HFF-Myc (cell line): ENCODE measurements at regions not wholly inside any gene's neighbourhood (a gene's known extent, or its start where the extent isn't known, plus 50 kb on each side); places are given as distances from the start of the nearest gene placed in this dataset.

Source experiments
- DNase-seq: peaks from one replicate; pipeline ENCODE4 v3.0.0-alpha.2; 2011; ENCODE audit warnings: low read depth; ENCODE audit errors: extremely low read depth
- H3K4me3 ChIP-seq: replicated peaks from 2 replicates; pipeline ENCODE4 v1.5.1; 2011; ENCODE audit warnings: low read depth, mild to moderate bottlenecking, control low read depth, low read length
- CTCF ChIP-seq: IDR thresholded peaks from 2 replicates; pipeline ENCODE4 v1.5.1; 2012; ENCODE audit warnings: mild to moderate bottlenecking, low read depth, low read length, control low read depth; ENCODE audit errors: missing control alignments

- H3K4me3 ChIP-seq: no peak overlapping the region
- no peak for DNase-seq
Observed at GRCh38 chr1:195105773-195106172, 1502.5 kb downstream of the KCNT2 start.

GRCh38 chr1:195105281-195105680, 1503.0 kb downstream of the KCNT2 start:
- DNase-seq: no peak
- peak; percentile 19 for TF ChIP-seq CTCF
- no peak overlapping the region for H3K4me3 ChIP-seq

More at GRCh38 chr1:195105773-195106172, 1502.5 kb downstream of the KCNT2 start:
- no peak for TF ChIP-seq CTCF

GRCh38 chr1:195097316-195097715, 1510.9 kb downstream of the KCNT2 start:
- no peak for DNase-seq
- no peak for TF ChIP-seq CTCF
- H3K4me3 ChIP-seq: no peak overlapping the region

GRCh38 chr1:195096051-195096521, 1512.2 kb downstream of the KCNT2 start:
- no peak overlapping the region for H3K4me3 ChIP-seq
- DNase-seq: no peak
- TF ChIP-seq CTCF: no peak

GRCh38 chr1:195085196-195085595, 1523.0 kb downstream of the KCNT2 start:
- no peak for TF ChIP-seq CTCF
- no peak for DNase-seq
- no peak overlapping the region for H3K4me3 ChIP-seq

GRCh38 chr1:195082183-195082582, 1526.1 kb downstream of the KCNT2 start:
- DNase-seq: no peak
- TF ChIP-seq CTCF: no peak
- H3K4me3 ChIP-seq: no peak overlapping the region

- TF ChIP-seq CTCF: no peak
Observed at GRCh38 chr1:195076682-195077081, 1531.6 kb downstream of the KCNT2 start.

More at GRCh38 chr1:195076682-195077081, 1531.6 kb downstream of the KCNT2 start:
- no peak for DNase-seq
- H3K4me3 ChIP-seq: no peak overlapping the region
